ENCODE measurements at regions not wholly inside any gene's neighbourhood (a gene's known extent, or its start where the extent isn't known, plus 50 kb on each side); places are given as distances from the start of the nearest gene placed in this dataset.

GRCh38 chr3:18892756-18893155 is 255.6 kb upstream of the KCNH8 start:
- Histone ChIP-seq H3K79me2 (no peaks in the 10 kb centered on the region), H3K36me3 (ENCODE audit: control insufficient read depth, insufficient read depth, low read length) (no peaks in the 10 kb centered on the region), H3K4me2 (ENCODE audit: low read length) (no peak overlapping the region), H3K27me3 (ENCODE audit: control insufficient read depth, insufficient read depth, low read length) (no peaks in the 10 kb centered on the region), H3K9me3 (ENCODE audit: control insufficient read depth, low read length) (no peaks in the 10 kb centered on the region), H3K4me3 (ENCODE audit: low read depth, low read length) (no peak overlapping the region), H3K27ac (no peak overlapping the region), H2AFZ (no peak overlapping the region), H3K4me1 (no peaks in the 10 kb centered on the region), H3K9ac (no peak overlapping the region)
- TF ChIP-seq CTCF (IDR thresholded peaks at IDR 0.05), result no peak

- no peak for TF ChIP-seq CTCF (IDR thresholded peaks at IDR 0.05)
- no peak overlapping the region for H3K27ac ChIP-seq
Observed at GRCh38 chr3:18892047-18892446, 256.3 kb upstream of the KCNH8 start.

GRCh38 chr3:18891641-18892040 is 256.7 kb upstream of the KCNH8 start:
- no peak overlapping the region for H3K4me2 ChIP-seq (ENCODE audit: low read length)
- no peaks in the 10 kb centered on the region for H3K4me1 ChIP-seq
- no peak for TF ChIP-seq CTCF (IDR thresholded peaks at IDR 0.05)
- H3K27me3 ChIP-seq (ENCODE audit: control insufficient read depth, insufficient read depth, low read length), result no peaks in the 10 kb centered on the region
- no peaks in the 10 kb centered on the region for H3K79me2 ChIP-seq
- no peak overlapping the region for H3K27ac ChIP-seq
- no peak overlapping the region for H2AFZ ChIP-seq
- no peak overlapping the region for H3K9ac ChIP-seq
- no peak overlapping the region for H3K4me3 ChIP-seq (ENCODE audit: low read depth, low read length)
- no peaks in the 10 kb centered on the region for H3K9me3 ChIP-seq (ENCODE audit: control insufficient read depth, low read length)
- H3K36me3 ChIP-seq (ENCODE audit: control insufficient read depth, insufficient read depth, low read length), result no peaks in the 10 kb centered on the region

More at GRCh38 chr3:18892047-18892446, 256.3 kb upstream of the KCNH8 start:
- H3K9ac ChIP-seq, result no peak overlapping the region
- no peaks in the 10 kb centered on the region for H3K4me1 ChIP-seq
- no peaks in the 10 kb centered on the region for H3K36me3 ChIP-seq (ENCODE audit: control insufficient read depth, insufficient read depth, low read length)
- no peak overlapping the region for H3K4me2 ChIP-seq (ENCODE audit: low read length)
- H2AFZ ChIP-seq, result no peak overlapping the region
- no peaks in the 10 kb centered on the region for H3K9me3 ChIP-seq (ENCODE audit: control insufficient read depth, low read length)
- H3K4me3 ChIP-seq (ENCODE audit: low read depth, low read length), result no peak overlapping the region
- no peaks in the 10 kb centered on the region for H3K27me3 ChIP-seq (ENCODE audit: control insufficient read depth, insufficient read depth, low read length)
- H3K79me2 ChIP-seq, result no peaks in the 10 kb centered on the region

GRCh38 chr3:18890449-18890848 is 257.9 kb upstream of the KCNH8 start:
- H3K4me3 ChIP-seq (ENCODE audit: low read depth, low read length), result no peak overlapping the region
- no peak overlapping the region for H3K9ac ChIP-seq
- no peak overlapping the region for H3K27ac ChIP-seq
- no peaks in the 10 kb centered on the region for H3K36me3 ChIP-seq (ENCODE audit: control insufficient read depth, insufficient read depth, low read length)
- H3K27me3 ChIP-seq (ENCODE audit: control insufficient read depth, insufficient read depth, low read length), result no peaks in the 10 kb centered on the region
- TF ChIP-seq CTCF (IDR thresholded peaks at IDR 0.05), result no peak
- no peaks in the 10 kb centered on the region for H3K79me2 ChIP-seq
- H2AFZ ChIP-seq, result no peak overlapping the region
- H3K4me2 ChIP-seq (ENCODE audit: low read length), result no peak overlapping the region
- no peaks in the 10 kb centered on the region for H3K4me1 ChIP-seq
- no peaks in the 10 kb centered on the region for H3K9me3 ChIP-seq (ENCODE audit: control insufficient read depth, low read length)

GRCh38 chr3:18888819-18889218 is 259.5 kb upstream of the KCNH8 start:
- TF ChIP-seq CTCF (IDR thresholded peaks at IDR 0.05), result no peak
- H3K4me1 ChIP-seq, result no peaks in the 10 kb centered on the region
- H3K9ac ChIP-seq, result no peak overlapping the region

More at GRCh38 chr3:18888819-18889218, 259.5 kb upstream of the KCNH8 start:
- Histone ChIP-seq H3K79me2 (no peaks in the 10 kb centered on the region), H2AFZ (no peak overlapping the region), H3K27me3 (ENCODE audit: control insufficient read depth, insufficient read depth, low read length) (no peaks in the 10 kb centered on the region), H3K27ac (no peak overlapping the region), H3K9me3 (ENCODE audit: control insufficient read depth, low read length) (no peaks in the 10 kb centered on the region), H3K36me3 (ENCODE audit: control insufficient read depth, insufficient read depth, low read length) (no peaks in the 10 kb centered on the region), H3K4me2 (ENCODE audit: low read length) (no peak overlapping the region), H3K4me3 (ENCODE audit: low read depth, low read length) (no peak overlapping the region)

Measured in parathyroid adenoma (tissue), 2 donors.